ENCODE measurements at regions not wholly inside any gene's neighbourhood (a gene's known extent, or its start where the extent isn't known, plus 50 kb on each side); places are given as distances from the start of the nearest gene placed in this dataset.

GRCh38 chr15:70210528-70210927 is 112.8 kb upstream of the TLE3 start:
- TF ChIP-seq POLR2AphosphoS5 (IDR thresholded peaks at IDR 0.05) = no peak
- TF ChIP-seq CTCF (IDR thresholded peaks at IDR 0.05) = no peak

Data from prostate gland (tissue), 2 donors.